ENCODE measurements at regions not wholly inside any gene's neighbourhood (a gene's known extent, or its start where the extent isn't known, plus 50 kb on each side); places are given as distances from the start of the nearest gene placed in this dataset.
"Not testable (repeated sequence)": the region's sequence is repeated elsewhere in the genome, so short reads cannot be mapped to it uniquely, and the experiment has no call there.

DNA sequence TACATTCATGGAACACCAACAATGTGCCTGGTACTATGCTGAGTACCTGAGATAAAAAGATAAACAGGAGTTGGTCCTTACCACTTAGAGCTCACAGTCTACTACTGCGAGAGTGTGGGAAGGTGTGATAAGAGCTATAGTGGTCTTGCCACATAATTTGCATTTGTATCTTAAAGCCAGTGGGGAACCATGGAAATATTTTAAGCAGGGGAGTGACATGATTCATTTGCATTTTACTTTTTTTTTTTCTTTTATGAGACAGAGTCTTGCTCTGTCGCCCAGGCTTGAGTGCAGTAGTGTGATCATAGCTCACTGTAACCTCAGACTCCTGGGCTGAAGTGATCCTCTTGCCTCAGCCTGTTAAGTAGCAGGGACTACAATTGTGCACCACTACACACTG lies 53.6 kb downstream of the SRGAP2 start:
- H3K4me3 ChIP-seq (ENCODE audit: insufficient read depth, low read depth, low read length); DNase-seq; H3K36me3 ChIP-seq (replicated peaks; ENCODE audit: control insufficient read depth, insufficient read depth, low read length); H3K27me3 ChIP-seq (ENCODE audit: control insufficient read depth, insufficient read depth, low read length): not testable (repeated sequence)

- not testable (repeated sequence) for DNase-seq
Measured at GRCh38 chr1:206261473-206261872, 58.1 kb downstream of the SRGAP2 start.

DNA sequence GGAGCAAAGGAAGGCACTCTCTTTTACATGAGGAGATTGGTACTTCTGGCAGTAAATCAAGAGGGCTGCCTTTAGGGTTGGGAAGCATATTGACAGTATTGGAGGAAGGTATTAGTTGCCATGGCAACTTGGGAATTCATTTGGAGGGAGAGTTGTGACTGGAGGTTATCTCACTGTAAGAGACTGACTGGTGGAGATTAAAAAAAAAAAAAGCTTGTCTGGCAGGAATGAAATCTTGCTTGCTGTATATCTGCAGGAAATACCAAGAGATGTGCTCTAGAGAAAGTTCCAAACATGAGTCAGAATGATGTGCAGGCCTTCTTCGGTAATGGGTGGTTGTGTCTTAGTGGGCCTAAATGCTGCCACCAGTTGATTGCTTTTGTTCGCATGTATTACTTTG lies 59.1 kb downstream of the SRGAP2 start:
- H3K27me3 ChIP-seq (ENCODE audit: control insufficient read depth, insufficient read depth, low read length); H3K36me3 ChIP-seq (replicated peaks; ENCODE audit: control insufficient read depth, insufficient read depth, low read length); DNase-seq; H3K4me3 ChIP-seq (ENCODE audit: insufficient read depth, low read depth, low read length): not testable (repeated sequence)

More at GRCh38 chr1:206261473-206261872, 58.1 kb downstream of the SRGAP2 start:
- H3K4me3 ChIP-seq (ENCODE audit: insufficient read depth, low read depth, low read length); H3K36me3 ChIP-seq (replicated peaks; ENCODE audit: control insufficient read depth, insufficient read depth, low read length); H3K27me3 ChIP-seq (ENCODE audit: control insufficient read depth, insufficient read depth, low read length): not testable (repeated sequence)

- not testable (repeated sequence) for H3K36me3 ChIP-seq (replicated peaks; ENCODE audit: control insufficient read depth, insufficient read depth, low read length); H3K27me3 ChIP-seq (ENCODE audit: control insufficient read depth, insufficient read depth, low read length); DNase-seq; H3K4me3 ChIP-seq (ENCODE audit: insufficient read depth, low read depth, low read length)
Measured at GRCh38 chr1:206264916-206265315, 61.6 kb downstream of the SRGAP2 start.

DNA sequence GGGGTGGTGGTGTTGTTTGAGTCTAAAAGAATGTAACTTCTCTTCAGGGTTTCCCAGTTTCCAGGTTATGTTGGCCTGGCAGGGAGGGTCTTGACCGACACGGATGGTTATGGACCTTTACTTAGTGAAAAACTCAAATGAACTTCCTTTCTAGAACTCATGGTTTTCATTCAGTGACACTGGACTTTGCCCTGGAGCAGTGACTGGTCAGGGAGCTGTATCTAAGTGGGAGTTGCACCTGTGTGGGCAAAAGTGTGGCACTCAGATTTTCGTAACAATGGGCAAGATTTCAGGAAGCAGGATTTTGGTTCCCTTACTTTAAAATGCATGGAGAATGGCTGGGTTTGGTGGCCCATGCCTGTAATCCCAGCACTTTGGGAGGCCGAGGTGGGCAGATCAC lies 67.8 kb downstream of the SRGAP2 start:
- not testable (repeated sequence) for H3K36me3 ChIP-seq (replicated peaks; ENCODE audit: control insufficient read depth, insufficient read depth, low read length)

GRCh38 chr1:206273104-206273503 lies 69.8 kb downstream of the SRGAP2 start:
- not testable (repeated sequence) for H3K4me3 ChIP-seq (ENCODE audit: insufficient read depth, low read depth, low read length); H3K36me3 ChIP-seq (replicated peaks; ENCODE audit: control insufficient read depth, insufficient read depth, low read length); H3K27me3 ChIP-seq (ENCODE audit: control insufficient read depth, insufficient read depth, low read length); DNase-seq

More for the DNA sequence above, 67.8 kb downstream of the SRGAP2 start:
- not testable (repeated sequence) for DNase-seq; H3K27me3 ChIP-seq (ENCODE audit: control insufficient read depth, insufficient read depth, low read length); H3K4me3 ChIP-seq (ENCODE audit: insufficient read depth, low read depth, low read length)

GRCh38 chr1:206276143-206276542 lies 72.8 kb downstream of the SRGAP2 start:
- not testable (repeated sequence) for H3K36me3 ChIP-seq (replicated peaks; ENCODE audit: control insufficient read depth, insufficient read depth, low read length); H3K27me3 ChIP-seq (ENCODE audit: control insufficient read depth, insufficient read depth, low read length); DNase-seq; H3K4me3 ChIP-seq (ENCODE audit: insufficient read depth, low read depth, low read length)

DNA sequence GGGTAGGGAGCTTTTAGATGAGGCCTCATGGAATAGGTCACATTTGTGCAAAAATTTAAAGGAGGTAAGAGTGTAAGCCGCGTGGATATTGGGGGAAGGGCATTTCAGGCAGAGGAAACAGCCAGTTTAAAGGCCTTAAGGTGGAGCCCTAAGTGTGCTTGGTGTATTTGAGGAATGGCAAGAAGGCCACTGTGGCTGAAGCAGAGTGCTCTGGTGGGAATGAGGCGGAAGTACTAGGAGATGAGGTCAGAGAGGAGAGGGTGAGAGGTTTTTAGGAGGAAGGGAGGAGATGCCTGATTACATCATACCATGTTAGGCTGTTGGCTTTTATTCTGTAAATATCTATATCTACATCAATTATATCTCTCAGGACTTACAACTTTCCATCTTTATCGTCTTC lies 75.3 kb downstream of the SRGAP2 start:
- H3K4me3 ChIP-seq (ENCODE audit: insufficient read depth, low read depth, low read length); H3K27me3 ChIP-seq (ENCODE audit: control insufficient read depth, insufficient read depth, low read length); DNase-seq; H3K36me3 ChIP-seq (replicated peaks; ENCODE audit: control insufficient read depth, insufficient read depth, low read length): not testable (repeated sequence)

DNA sequence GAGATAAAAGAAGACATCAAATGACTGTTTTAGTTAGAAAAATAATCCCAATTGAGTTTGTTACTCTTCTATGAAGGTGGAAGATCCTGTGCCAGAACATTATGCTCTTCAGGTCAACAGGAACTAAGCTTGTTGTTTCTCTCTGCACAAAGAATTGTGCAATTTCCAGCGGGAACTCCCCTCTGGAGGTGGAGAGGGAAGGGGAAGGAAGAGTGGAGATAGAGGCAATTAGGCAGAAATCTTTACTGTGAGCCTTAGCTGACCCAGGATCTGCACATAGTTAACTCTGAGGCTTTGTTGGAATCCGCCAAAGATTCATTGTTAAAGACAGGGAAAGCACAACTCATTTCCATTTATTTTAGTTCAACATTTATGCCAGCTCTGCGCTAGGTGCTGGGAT lies 77.3 kb downstream of the SRGAP2 start:
- not testable (repeated sequence) for H3K4me3 ChIP-seq (ENCODE audit: insufficient read depth, low read depth, low read length); H3K27me3 ChIP-seq (ENCODE audit: control insufficient read depth, insufficient read depth, low read length); DNase-seq; H3K36me3 ChIP-seq (replicated peaks; ENCODE audit: control insufficient read depth, insufficient read depth, low read length)

DNA sequence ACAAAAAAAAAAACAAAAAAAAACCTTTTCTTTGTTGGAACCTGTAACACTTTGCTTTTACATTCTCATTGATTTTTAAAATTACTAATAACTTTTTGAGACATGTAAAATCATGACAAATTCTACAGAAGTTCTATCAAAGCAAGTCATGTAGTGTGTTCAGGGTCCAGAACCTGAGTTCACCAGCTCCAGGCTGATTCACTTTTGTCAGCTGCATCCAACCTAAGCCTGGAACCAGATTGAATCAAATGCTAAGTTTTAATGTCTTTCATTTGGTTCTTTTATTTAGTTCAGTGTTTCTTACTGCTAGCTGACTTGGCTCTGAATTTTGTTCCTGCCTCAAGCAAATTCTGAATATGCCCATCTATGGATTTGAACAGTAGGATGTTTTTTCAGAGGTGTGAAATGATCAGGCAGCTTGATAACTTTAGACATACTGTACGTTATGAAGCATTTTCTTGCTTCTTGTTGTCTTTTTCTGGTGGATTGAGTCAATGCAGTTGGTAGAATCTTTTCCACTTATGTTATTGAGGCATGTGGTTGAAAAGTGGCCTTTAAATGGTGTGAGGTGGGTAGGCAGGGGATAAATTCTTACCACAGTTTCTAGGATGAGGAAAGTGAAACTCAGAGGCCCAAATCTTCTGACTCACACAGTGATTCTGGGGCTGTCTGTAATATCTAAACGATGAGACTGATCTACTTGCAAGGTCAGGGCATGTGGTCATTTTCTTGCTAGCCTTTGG lies 78.7 kb downstream of the SRGAP2 start:
- not testable (repeated sequence) for H3K27me3 ChIP-seq (ENCODE audit: control insufficient read depth, insufficient read depth, low read length); DNase-seq

DNA sequence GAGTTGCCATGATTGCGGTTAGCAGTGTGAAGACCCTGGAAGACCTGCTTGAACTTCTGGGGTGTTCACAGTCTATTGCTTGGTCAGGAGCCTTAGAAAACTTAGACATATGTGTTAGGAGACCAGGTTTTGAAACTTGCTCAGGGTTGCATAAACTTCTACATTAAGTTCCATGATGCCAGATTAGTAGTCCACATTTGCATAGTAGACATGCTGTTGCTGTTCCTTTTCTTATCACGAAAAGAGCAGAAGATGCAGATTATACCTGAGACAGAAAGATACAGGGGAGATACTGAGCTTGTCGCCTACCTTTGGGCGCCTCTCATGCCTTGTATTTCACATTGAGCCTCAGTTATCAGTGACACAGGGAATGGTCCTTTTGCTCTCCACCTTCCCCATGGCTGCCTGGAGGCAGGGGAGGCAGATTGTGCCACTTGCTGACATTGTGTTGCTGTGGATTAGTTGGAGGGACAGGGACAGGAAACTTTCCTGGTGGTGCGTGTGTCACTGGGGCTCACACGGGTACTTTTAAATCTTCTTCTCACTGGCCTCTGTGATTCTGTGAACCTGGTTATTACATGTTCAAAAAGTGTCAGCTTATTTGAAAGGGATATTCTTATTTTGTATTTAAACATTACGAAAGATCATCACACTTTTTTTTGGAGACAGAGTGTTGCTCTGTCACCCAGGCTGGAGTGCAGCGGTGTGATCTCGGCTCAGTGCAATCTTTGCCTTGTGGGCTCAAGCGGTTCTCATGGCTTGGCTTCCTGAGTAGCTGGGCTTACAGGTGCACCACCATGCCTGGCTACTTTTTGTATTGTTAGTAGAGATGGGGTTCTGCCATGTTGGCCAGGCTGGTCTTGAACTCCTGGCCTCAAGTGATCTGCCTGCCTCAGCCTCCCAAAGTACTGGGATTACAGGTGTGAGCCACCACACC lies 82.0 kb downstream of the SRGAP2 start:
- H3K36me3 ChIP-seq (replicated peaks; ENCODE audit: control insufficient read depth, insufficient read depth, low read length); DNase-seq; H3K27me3 ChIP-seq (ENCODE audit: control insufficient read depth, insufficient read depth, low read length); H3K4me3 ChIP-seq (ENCODE audit: insufficient read depth, low read depth, low read length): not testable (repeated sequence)

More for the DNA sequence above, 78.7 kb downstream of the SRGAP2 start:
- H3K36me3 ChIP-seq (replicated peaks; ENCODE audit: control insufficient read depth, insufficient read depth, low read length); H3K4me3 ChIP-seq (ENCODE audit: insufficient read depth, low read depth, low read length): not testable (repeated sequence)

- not testable (repeated sequence) for DNase-seq; H3K36me3 ChIP-seq (replicated peaks; ENCODE audit: control insufficient read depth, insufficient read depth, low read length)
Measured at GRCh38 chr1:206287759-206288158, 84.4 kb downstream of the SRGAP2 start.

DNA sequence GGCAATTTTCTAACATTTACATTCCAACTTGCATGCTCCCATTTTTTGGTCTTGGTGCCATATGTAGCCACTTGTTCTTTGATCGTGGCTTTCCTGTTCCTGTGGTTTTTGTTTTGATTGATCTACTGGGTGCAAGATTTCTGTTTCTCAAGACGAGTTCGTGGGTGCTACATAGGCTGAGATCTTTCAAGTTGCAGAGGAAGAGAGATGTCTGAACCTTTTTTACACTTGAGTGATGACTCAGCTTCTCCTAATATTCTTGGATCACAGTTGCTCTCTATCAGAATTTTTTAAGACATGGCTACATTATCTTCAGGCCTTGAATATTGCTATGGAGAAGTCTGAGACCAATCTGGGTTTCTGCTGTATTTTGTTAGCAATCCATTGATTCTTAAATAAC lies 85.1 kb downstream of the SRGAP2 start:
- not testable (repeated sequence) for DNase-seq; H3K27me3 ChIP-seq (ENCODE audit: control insufficient read depth, insufficient read depth, low read length); H3K4me3 ChIP-seq (ENCODE audit: insufficient read depth, low read depth, low read length); H3K36me3 ChIP-seq (replicated peaks; ENCODE audit: control insufficient read depth, insufficient read depth, low read length)

More at GRCh38 chr1:206287759-206288158, 84.4 kb downstream of the SRGAP2 start:
- H3K27me3 ChIP-seq (ENCODE audit: control insufficient read depth, insufficient read depth, low read length); H3K4me3 ChIP-seq (ENCODE audit: insufficient read depth, low read depth, low read length): not testable (repeated sequence)

- H3K27me3 ChIP-seq (ENCODE audit: control insufficient read depth, insufficient read depth, low read length); H3K4me3 ChIP-seq (ENCODE audit: insufficient read depth, low read depth, low read length); H3K36me3 ChIP-seq (replicated peaks; ENCODE audit: control insufficient read depth, insufficient read depth, low read length); DNase-seq: not testable (repeated sequence)
Measured at GRCh38 chr1:206297145-206298031, 94.0 kb downstream of the SRGAP2 start.
